Mesothelial cell of epicardium (in vitro differentiated cells): ENCODE measurements at regions not wholly inside any gene's neighbourhood (a gene's known extent, or its start where the extent isn't known, plus 50 kb on each side); places are given as distances from the start of the nearest gene placed in this dataset.

Experiments
- DNase-seq, 2 experiments: peaks; one replicate each; pipeline ENCODE4 v3.0.0; 2021; ENCODE audit warnings: low spot score in 2 of 2; ENCODE audit not compliant: unreplicated experiment in 2 of 2
- H3K27ac Mint-ChIP-seq: 2 replicates; pipeline ENCODE4 v1.8.0; 2021; ENCODE audit warnings: mixed read lengths
- H3K27me3 Mint-ChIP-seq: 2 replicates; pipeline ENCODE4 v1.8.0; 2021; ENCODE audit warnings: low read depth, mixed read lengths
- H3K36me3 Mint-ChIP-seq: 2 replicates; pipeline ENCODE4 v1.8.0; 2021; ENCODE audit warnings: mixed read lengths
- H3K4me1 Mint-ChIP-seq: 2 replicates; pipeline ENCODE4 v1.8.0; 2021; ENCODE audit warnings: mixed read lengths
- H3K4me3 Mint-ChIP-seq: 2 replicates; pipeline ENCODE4 v1.8.0; 2021; ENCODE audit warnings: mild to moderate bottlenecking, moderate library complexity, mixed read lengths
- H3K9me3 Mint-ChIP-seq: 2 replicates; pipeline ENCODE4 v1.8.0; 2021; ENCODE audit warnings: mixed read lengths
- TF ChIP-seq, protein P1 (sequence below): fragments of 200-600 bp; sonication (generic); IDR thresholded peaks from one replicate; pipeline ENCODE4 v1.5.0; 2021; ENCODE audit warnings: antibody characterized with exemption; ENCODE audit not compliant: unreplicated experiment

DNA sequence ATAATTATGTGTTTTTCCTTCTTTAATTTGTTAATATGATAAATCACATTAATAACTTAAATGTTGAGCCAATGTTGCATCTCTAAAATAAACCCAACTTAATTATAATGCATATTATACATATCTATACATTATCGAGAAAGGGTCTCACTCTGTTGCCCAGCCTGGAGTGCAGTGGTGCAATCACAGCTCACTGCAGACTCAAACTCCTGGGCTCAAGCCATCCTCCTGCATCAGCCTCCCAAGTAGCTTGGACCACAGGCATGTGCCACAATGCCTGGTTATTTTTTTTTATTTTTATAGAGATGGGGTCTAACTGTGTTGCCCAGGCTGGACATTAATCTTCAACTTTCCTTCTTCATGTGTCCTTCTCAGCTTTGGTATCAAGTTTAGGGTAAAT, 98.9 kb downstream of the INHBA start:
- H3K36me3 Mint-ChIP-seq: no peaks in the 10 kb centered on the region
- peaks cover 11% of the 10 kb centered on the region for H3K9me3 Mint-ChIP-seq
- no peaks in the 10 kb centered on the region for H3K4me1 Mint-ChIP-seq
- H3K27me3 Mint-ChIP-seq: no peaks in the 10 kb centered on the region
- TF ChIP-seq, protein P1, sequence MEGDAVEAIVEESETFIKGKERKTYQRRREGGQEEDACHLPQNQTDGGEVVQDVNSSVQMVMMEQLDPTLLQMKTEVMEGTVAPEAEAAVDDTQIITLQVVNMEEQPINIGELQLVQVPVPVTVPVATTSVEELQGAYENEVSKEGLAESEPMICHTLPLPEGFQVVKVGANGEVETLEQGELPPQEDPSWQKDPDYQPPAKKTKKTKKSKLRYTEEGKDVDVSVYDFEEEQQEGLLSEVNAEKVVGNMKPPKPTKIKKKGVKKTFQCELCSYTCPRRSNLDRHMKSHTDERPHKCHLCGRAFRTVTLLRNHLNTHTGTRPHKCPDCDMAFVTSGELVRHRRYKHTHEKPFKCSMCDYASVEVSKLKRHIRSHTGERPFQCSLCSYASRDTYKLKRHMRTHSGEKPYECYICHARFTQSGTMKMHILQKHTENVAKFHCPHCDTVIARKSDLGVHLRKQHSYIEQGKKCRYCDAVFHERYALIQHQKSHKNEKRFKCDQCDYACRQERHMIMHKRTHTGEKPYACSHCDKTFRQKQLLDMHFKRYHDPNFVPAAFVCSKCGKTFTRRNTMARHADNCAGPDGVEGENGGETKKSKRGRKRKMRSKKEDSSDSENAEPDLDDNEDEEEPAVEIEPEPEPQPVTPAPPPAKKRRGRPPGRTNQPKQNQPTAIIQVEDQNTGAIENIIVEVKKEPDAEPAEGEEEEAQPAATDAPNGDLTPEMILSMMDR: no peak
- H3K4me3 Mint-ChIP-seq: no peak overlapping the region
- H3K27ac Mint-ChIP-seq: no peak overlapping the region
- no peak for DNase-seq

DNA sequence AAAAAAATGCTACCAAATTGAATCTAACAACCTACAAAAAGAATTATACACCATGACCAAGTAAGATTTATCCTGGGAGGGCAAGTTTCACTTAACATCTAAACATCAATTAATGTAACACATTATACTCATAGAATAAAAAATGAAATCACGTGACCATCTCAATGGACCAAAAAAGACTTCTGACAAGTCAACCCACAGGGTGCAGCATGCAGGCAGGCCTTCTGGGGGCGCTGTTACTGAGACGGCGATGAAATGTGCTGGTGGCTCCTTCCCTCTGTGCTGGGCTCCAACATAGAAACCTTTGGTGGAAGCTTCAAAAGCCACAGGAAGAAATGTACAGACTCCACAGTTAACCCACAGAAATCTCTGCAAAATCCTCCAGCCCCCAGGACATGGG, 103.1 kb downstream of the INHBA start:
- no peaks in the 10 kb centered on the region for H3K4me1 Mint-ChIP-seq
- DNase-seq: no peak
- H3K27ac Mint-ChIP-seq: no peak overlapping the region
- H3K4me3 Mint-ChIP-seq: no peak overlapping the region
- peaks cover 40% of the 10 kb centered on the region for H3K9me3 Mint-ChIP-seq
- H3K36me3 Mint-ChIP-seq: peaks cover 12% of the 10 kb centered on the region
- TF ChIP-seq, protein P1: no peak
- no peaks in the 10 kb centered on the region for H3K27me3 Mint-ChIP-seq

DNA sequence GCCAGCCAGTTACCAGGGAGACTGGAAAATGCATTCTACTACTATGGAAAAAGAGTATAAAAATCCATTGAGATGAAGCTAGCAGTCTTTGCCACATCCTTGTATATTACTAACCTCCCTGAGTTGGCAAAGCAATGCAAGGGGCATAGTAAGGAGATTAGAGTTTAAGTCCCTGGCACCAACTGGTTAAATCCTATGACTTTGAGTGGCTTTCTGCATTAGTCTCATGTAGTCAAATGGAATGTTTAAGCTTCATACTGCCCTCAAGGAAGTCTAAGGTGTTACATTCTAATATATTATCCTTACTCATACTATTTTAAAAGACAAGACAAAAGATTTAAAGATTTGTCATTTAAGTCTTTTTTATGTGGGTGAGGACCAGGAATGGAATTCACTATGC, 110.1 kb downstream of the INHBA start:
- no peak overlapping the region for H3K27ac Mint-ChIP-seq
- no peak for DNase-seq
- H3K36me3 Mint-ChIP-seq: peaks cover 7% of the 10 kb centered on the region
- peaks cover 10% of the 10 kb centered on the region for H3K4me1 Mint-ChIP-seq
- H3K4me3 Mint-ChIP-seq: no peak overlapping the region
- H3K27me3 Mint-ChIP-seq: no peaks in the 10 kb centered on the region
- TF ChIP-seq, protein P1: no peak
- H3K9me3 Mint-ChIP-seq: peaks cover 36% of the 10 kb centered on the region

DNA sequence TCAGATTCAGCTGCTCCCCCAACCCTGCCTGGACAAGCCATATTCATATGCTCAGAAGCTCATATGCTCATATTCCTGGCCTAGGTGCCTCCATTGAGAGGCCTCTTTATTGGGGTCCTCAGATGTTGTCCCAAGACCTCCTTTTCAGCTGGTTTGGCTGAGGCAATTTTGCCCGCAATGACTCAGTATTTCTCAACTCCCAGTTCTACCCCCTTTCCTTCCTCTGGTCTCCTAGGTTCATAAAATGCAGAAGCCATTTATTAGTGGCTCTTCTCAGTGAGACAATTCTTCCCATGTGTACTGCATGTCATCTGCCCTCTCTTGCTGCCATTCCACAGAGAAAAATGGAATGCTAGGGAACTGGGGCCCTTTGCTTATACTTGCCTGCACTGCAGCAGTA, 110.7 kb downstream of the INHBA start:
- Mint-ChIP-seq H3K27ac (no peak overlapping the region), H3K4me1 (peaks cover 10% of the 10 kb centered on the region), H3K36me3 (peaks cover 6% of the 10 kb centered on the region), H3K9me3 (peaks cover 34% of the 10 kb centered on the region), H3K27me3 (no peaks in the 10 kb centered on the region), H3K4me3 (no peak overlapping the region)
- TF ChIP-seq, protein P1: no peak
- DNase-seq: no peak

DNA sequence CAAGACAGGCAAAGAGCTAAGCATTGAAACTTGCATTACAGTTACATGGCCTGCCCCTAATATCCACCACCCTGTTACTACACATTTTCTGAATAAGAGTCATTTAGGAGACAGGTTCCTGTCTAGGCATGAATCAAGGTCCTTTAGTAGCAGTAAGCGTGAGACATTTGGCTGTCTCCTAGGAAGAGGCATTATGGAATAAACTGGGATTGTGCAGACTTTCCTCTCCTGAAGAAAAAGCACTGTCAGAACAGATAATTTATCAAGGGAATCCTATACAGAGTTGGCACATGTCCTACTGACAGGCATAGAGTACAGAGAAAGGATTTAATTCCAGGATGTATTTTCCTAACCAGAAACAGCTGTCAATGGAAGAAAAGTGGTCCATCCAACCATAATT, 111.9 kb downstream of the INHBA start:
- H3K4me3 Mint-ChIP-seq: no peak overlapping the region
- peaks cover 10% of the 10 kb centered on the region for H3K4me1 Mint-ChIP-seq
- H3K9me3 Mint-ChIP-seq: peaks cover 25% of the 10 kb centered on the region
- no peak overlapping the region for H3K27ac Mint-ChIP-seq
- no peaks in the 10 kb centered on the region for H3K36me3 Mint-ChIP-seq
- no peaks in the 10 kb centered on the region for H3K27me3 Mint-ChIP-seq
- TF ChIP-seq, protein P1: no peak
- no peak for DNase-seq

DNA sequence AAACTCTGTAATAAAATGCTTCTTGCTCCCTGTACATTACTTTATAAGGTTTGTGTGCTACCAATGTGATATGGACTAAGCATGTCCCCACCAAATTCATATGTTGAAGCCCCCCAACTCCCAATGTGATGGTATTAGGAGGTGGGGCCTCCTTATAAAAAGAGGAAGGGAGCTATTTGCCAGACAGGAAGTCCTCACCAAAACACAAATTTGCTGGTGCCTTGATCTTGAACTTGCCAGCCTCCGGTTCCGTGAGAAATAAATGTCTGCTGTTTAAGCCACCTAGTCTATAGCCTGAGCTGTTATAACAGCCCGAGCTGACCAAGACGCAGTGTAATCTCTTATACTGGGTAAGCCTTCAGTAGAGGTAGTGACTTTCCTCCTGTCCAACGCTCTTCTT, 114.5 kb downstream of the INHBA start:
- Mint-ChIP-seq H3K4me3 (no peak overlapping the region), H3K4me1 (peaks cover 10% of the 10 kb centered on the region), H3K27ac (no peak overlapping the region), H3K9me3 (peaks cover 15% of the 10 kb centered on the region), H3K36me3 (no peaks in the 10 kb centered on the region), H3K27me3 (no peaks in the 10 kb centered on the region)
- TF ChIP-seq, protein P1: no peak
- no peak for DNase-seq
